HG03064 (cell line): ENCODE measurements at regions not wholly inside any gene's neighbourhood (a gene's known extent, or its start where the extent isn't known, plus 50 kb on each side); places are given as distances from the start of the nearest gene placed in this dataset.

Source experiments
- ATAC-seq: cut with Tn5 transposase; IDR thresholded peaks from one replicate; pipeline ENCODE4 v1.9.1; 2021; ENCODE audit warnings: low read depth; ENCODE audit not compliant: unreplicated experiment

DNA sequence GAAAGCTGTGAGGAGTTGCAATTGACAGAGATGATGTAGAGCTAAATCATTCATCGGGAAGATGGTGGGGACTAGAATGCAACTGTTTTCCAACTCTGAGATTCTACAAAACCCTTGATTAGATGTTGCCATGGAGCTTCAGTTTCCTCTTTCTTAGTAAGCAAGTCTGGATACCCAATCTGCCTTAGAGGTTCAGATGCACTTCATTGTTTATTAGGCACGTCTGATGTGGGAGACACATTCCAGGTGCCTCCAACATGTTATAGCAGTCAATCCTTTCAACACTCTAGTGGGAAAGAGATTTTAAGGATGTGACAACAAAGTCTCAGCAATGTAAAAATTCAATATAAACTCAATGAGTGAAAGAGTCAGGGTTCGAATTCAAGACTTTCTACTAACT, 291.3 kb upstream of the PHYHIPL start:
- no peak for ATAC-seq

GRCh38 chr10:58885686-58886345, 290.6 kb upstream of the PHYHIPL start:
- ATAC-seq: no peak

GRCh38 chr10:58886406-58886805, 290.0 kb upstream of the PHYHIPL start:
- no peak for ATAC-seq

GRCh38 chr10:58887474-58887873, 289.0 kb upstream of the PHYHIPL start:
- no peak for ATAC-seq

GRCh38 chr10:58888957-58889356, 287.5 kb upstream of the PHYHIPL start:
- no peak for ATAC-seq

- ATAC-seq: no peak
Observed at GRCh38 chr10:58892031-58892531, 284.4 kb upstream of the PHYHIPL start.

- no peak for ATAC-seq
Observed at GRCh38 chr10:58894929-58895328, 281.5 kb upstream of the PHYHIPL start.

DNA sequence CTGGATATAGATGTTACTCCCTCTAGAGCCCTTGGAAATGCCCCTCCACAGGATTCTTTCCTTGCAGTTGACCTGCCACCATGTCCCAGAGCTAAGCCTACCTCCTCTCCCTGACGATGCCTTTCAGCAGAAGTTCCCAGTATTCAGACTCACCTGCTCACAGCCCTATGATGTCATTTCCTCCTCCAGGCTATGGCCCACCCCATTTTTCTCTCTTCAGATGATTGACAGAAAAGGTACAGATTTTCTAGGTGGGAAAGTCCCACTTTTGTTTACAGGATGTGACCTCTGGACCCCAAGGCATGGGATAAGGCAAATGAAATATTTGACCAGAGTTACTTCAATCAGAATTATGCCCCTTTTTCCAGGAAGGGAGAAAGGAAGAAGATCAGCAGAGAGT, 280.2 kb upstream of the PHYHIPL start:
- no peak for ATAC-seq

- ATAC-seq: no peak
Observed at GRCh38 chr10:58897236-58897635, 279.2 kb upstream of the PHYHIPL start.

GRCh38 chr10:58897708-58898107, 278.7 kb upstream of the PHYHIPL start:
- ATAC-seq: no peak

- ATAC-seq: no peak
Observed at GRCh38 chr10:58898854-58899573, 277.4 kb upstream of the PHYHIPL start.

- no peak for ATAC-seq
Observed at GRCh38 chr10:58901092-58901646, 275.3 kb upstream of the PHYHIPL start.

DNA sequence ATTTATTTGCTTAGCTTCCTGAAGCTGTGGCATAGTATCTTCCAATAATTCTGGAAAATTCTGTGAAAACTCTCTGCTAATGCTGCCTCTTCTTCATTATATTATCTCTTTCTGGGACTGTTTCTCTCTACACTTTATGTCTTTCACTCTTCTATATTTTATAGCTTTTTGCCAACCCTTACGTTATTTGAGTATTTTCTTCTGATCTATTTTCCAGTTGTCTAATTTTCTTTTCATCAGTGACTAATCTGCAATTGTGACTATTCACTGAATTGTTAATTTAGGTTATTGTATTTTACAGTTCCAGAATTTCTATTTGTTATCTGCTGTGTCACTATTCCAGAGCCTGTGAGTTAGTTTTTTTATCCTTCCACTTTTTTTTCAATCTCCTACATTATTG, 273.4 kb upstream of the PHYHIPL start:
- no peak for ATAC-seq

DNA sequence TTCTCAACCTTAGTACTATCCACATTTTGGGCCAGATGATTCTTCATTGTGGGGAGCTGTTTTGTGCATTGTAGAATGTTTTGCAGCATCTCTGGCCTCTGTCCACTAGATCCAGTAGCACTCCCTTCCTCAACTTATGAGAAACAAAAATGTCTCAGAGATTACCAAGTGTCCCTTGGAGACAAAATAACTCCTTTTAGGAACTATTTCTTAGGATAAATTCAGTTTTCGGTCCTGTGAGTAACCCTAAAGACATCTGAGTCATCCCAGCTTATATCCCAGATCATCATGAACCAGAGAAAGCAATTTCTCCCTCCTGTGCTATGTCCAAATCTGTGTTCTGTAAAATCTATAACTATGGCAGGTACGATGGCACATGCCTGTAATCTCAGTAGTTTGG, 266.6 kb upstream of the PHYHIPL start:
- ATAC-seq: no peak

GRCh38 chr10:58913717-58914116, 262.7 kb upstream of the PHYHIPL start:
- no peak for ATAC-seq

GRCh38 chr10:58918887-58919286, 257.6 kb upstream of the PHYHIPL start:
- no peak for ATAC-seq

DNA sequence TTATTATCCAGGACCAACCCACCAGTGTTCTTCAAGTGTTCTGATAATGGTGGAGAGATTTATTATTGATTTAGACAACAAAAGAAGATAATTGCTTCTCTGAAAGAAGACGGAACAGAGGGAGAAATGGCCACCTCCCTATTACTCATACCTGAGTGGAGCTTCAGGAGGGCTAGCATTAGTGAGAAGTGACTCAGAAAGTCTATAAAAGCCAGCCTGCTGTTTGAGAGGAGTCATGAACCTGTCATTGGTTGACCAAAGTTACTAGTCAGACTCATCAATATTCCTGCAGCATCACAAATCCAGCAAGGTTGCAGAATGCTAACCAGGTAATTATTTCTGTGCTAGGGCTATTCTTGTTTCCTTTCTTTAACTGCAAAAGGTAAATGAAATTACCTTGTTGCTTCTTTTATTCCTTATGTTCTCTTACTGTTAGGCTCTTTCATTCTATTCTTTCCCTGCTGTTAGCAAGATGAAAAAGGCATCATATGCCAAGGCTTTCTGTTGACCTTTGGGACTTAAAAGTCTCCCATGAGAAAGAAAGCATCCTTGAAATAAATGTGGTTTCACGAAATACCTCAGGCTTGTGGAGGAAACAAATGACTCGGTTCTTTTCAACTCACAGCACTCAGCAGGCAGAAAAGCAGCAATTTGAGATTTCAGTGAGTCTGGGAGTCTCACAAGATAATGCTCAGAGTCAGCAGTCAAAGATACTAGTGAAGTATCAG, 256.4 kb upstream of the PHYHIPL start:
- no peak for ATAC-seq

DNA sequence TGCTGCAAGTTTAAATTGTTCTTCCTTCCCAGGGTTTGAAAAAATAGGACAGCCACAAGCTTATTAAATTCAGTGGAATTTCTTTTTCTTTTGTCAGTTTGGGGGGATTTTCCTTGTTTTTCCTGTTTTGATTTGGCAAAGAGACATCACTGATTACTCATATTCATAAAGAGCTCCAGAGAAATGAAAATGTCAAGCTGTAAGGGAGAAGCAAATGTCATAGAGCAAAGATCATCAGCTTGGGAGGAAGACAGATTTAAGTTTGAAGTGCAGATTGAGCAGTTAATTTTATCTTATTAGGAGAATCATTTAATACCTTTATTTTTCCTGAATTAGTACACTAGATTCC, 255.8 kb upstream of the PHYHIPL start:
- ATAC-seq: no peak

GRCh38 chr10:58921421-58921855, 255.0 kb upstream of the PHYHIPL start:
- ATAC-seq: no peak

DNA sequence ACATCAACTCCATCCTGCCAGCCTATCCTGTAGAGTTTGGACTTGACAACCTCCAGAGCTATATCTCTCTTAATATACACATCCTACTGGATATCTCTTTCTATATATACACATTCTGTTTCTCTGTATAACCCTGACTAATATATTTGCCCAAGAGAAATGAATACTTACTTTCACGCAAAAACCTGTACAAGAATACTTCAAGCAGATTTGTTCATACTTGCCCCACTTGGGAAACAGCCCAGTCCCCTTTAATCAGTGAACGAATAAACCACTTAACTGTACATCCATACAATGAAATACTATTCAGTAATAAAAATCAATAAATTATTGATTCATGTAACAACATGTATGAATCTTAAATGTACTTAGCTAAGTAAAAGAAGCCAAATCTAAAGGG, 251.1 kb upstream of the PHYHIPL start:
- ATAC-seq: no peak

DNA sequence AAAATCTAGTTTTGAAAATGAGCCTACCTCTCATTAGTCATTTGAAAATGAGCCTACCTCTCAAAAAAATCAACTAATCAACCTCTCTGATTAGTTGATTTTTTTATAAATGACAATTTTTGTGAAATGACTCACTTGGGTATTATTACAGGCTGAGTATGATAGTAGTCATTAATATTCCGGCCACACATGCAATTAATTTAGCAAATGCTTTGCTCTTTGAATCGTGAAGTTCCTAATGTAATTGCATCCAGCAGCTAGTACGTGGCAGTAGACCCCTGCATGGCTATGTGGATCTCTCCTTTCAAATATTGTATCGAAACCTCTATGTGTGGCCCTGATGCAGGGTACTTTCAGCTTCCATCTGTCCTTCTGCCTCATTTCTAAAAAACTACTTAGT, 245.9 kb upstream of the PHYHIPL start:
- no peak for ATAC-seq
